ENCODE measurements at regions not wholly inside any gene's neighbourhood (a gene's known extent, or its start where the extent isn't known, plus 50 kb on each side); places are given as distances from the start of the nearest gene placed in this dataset.

GRCh38 chr15:75109736-75110130 lies 86.3 kb downstream of the PPCDC start:
- ChIA-PET POLR2A (no interaction called here), CTCF (ENCODE audit: low intra/inter-chr PET ratio, low total read pairs) (no interaction called here)
- Histone ChIP-seq H3K4me2 (ENCODE audit: low read depth, low read length) (no peak overlapping the region), H3K4me1 (ENCODE audit: insufficient read depth, low read length) (peaks cover 53% of the 10 kb centered on the region), H2AFZ (ENCODE audit: low read length) (no peak overlapping the region), H3K79me2 (ENCODE audit: insufficient read depth, low read length) (no peaks in the 10 kb centered on the region), H3K36me3 (replicated peaks in 1 of 2; ENCODE audit: control insufficient read depth in 1 of 2, insufficient read depth in 2 of 2, low read length in 2 of 2) (no peaks in the 10 kb centered on the region), H3K27ac (ENCODE audit: extremely low read length, insufficient read depth, low read length) (no peak overlapping the region), H3K9me3 (ENCODE audit: low read length) (peaks cover 5% of the 10 kb centered on the region; the same call in 1 of the 2 replicates), H3K4me3 (replicated peaks in 1 of 3; ENCODE audit: insufficient read depth in 1 of 3, low read depth in 2 of 3, low read length in 3 of 3) (no peak overlapping the region), H4K20me1 (ENCODE audit: insufficient read depth, low read length) (no peaks in the 10 kb centered on the region), H3K9ac (ENCODE audit: insufficient read depth, low read depth, low read length) (no peak overlapping the region), H3K27me3 (ENCODE audit: control insufficient read depth in 1 of 2, insufficient read depth in 2 of 2, low read length in 2 of 2) (0 out of 5 replicates have a peak, but pooled peaks cover 0 to 1% of the 10 kb centered on the region in 2 experiments)
- no peak for TF ChIP-seq ZNF441 (CRISPR knock-in tag; IDR thresholded peaks at IDR 0.05; ENCODE audit: borderline replicate concordance)
- TF ChIP-seq MZF1 (CRISPR knock-in tag; IDR thresholded peaks at IDR 0.05; ENCODE audit: borderline replicate concordance): no peak
- TF ChIP-seq ZBTB1 (CRISPR knock-in tag; IDR thresholded peaks at IDR 0.05; ENCODE audit: borderline replicate concordance): no peak
- no peak for TF ChIP-seq ZMAT3 (CRISPR knock-in tag; conservative IDR thresholded peaks at IDR 0.05)
- TF ChIP-seq SNAPC2 (CRISPR knock-in tag; IDR thresholded peaks at IDR 0.05): no peak
- TF ChIP-seq, protein P1, sequence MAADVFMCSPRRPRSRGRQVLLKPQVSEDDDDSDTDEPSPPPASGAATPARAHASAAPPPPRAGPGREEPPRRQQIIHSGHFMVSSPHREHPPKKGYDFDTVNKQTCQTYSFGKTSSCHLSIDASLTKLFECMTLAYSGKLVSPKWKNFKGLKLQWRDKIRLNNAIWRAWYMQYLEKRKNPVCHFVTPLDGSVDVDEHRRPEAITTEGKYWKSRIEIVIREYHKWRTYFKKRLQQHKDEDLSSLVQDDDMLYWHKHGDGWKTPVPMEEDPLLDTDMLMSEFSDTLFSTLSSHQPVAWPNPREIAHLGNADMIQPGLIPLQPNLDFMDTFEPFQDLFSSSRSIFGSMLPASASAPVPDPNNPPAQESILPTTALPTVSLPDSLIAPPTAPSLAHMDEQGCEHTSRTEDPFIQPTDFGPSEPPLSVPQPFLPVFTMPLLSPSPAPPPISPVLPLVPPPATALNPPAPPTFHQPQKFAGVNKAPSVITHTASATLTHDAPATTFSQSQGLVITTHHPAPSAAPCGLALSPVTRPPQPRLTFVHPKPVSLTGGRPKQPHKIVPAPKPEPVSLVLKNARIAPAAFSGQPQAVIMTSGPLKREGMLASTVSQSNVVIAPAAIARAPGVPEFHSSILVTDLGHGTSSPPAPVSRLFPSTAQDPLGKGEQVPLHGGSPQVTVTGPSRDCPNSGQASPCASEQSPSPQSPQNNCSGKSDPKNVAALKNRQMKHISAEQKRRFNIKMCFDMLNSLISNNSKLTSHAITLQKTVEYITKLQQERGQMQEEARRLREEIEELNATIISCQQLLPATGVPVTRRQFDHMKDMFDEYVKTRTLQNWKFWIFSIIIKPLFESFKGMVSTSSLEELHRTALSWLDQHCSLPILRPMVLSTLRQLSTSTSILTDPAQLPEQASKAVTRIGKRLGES (CRISPR knock-in tag; IDR thresholded peaks at IDR 0.05; ENCODE audit: borderline replicate concordance): no peak
- TF ChIP-seq NR2F1 (CRISPR knock-in tag; IDR thresholded peaks at IDR 0.05): no peak
- TF ChIP-seq, protein P2, sequence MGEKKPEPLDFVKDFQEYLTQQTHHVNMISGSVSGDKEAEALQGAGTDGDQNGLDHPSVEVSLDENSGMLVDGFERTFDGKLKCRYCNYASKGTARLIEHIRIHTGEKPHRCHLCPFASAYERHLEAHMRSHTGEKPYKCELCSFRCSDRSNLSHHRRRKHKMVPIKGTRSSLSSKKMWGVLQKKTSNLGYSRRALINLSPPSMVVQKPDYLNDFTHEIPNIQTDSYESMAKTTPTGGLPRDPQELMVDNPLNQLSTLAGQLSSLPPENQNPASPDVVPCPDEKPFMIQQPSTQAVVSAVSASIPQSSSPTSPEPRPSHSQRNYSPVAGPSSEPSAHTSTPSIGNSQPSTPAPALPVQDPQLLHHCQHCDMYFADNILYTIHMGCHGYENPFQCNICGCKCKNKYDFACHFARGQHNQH (CRISPR knock-in tag; IDR thresholded peaks at IDR 0.05): no peak
- TF ChIP-seq POLR2A (IDR thresholded peaks at IDR 0.05; ENCODE audit: insufficient read depth in 1 of 2, low read depth in 2 of 2, low read length in 2 of 2): no peak
- TF ChIP-seq SRSF1 (optimal IDR thresholded peaks at IDR 0.05; ENCODE audit: low read depth, low read length): no peak
- no peak for TF ChIP-seq ZBTB10 (CRISPR knock-in tag; IDR thresholded peaks at IDR 0.05; ENCODE audit: borderline replicate concordance)
- TF ChIP-seq MIER2 (CRISPR knock-in tag; IDR thresholded peaks at IDR 0.05): no peak
- no peak for TF ChIP-seq ZNF75D (CRISPR knock-in tag; IDR thresholded peaks at IDR 0.05; ENCODE audit: borderline replicate concordance)
- TF ChIP-seq ZNF746 (CRISPR knock-in tag; IDR thresholded peaks at IDR 0.05): no peak
- no peak for TF ChIP-seq ZNF333 (CRISPR knock-in tag; IDR thresholded peaks at IDR 0.05; ENCODE audit: borderline replicate concordance)
- TF ChIP-seq KLF16 (CRISPR knock-in tag; IDR thresholded peaks at IDR 0.05): no peak
- TF ChIP-seq, protein P3, sequence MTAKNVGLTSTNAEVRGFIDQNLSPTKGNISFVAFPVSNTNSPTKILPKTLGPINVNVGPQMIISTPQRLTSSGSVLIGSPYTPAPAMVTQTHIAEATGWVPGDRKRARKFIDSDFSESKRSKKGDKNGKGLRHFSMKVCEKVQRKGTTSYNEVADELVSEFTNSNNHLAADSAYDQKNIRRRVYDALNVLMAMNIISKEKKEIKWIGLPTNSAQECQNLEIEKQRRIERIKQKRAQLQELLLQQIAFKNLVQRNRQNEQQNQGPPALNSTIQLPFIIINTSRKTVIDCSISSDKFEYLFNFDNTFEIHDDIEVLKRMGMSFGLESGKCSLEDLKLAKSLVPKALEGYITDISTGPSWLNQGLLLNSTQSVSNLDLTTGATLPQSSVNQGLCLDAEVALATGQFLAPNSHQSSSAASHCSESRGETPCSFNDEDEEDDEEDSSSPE (CRISPR knock-in tag; IDR thresholded peaks at IDR 0.05): no peak
- in situ Hi-C loops (cut with HindIII; ENCODE audit: extremely low pct_ligation_motif_present, low pct_unique_long_range_greater_than_20kb) (no loop called here), intact Hi-C loops (cut with micrococcal nuclease; ENCODE audit: unreplicated experiment) (no loop called here)
- FAIRE-seq (no peak), DNase-seq (ENCODE audit: low spot score) (no peak), ATAC-seq (no peak)
- 96% methylated on average over 4 of the region's 7 CpGs for WGBS (ENCODE audit: low lambda C conversion rate)
- BruUV-seq (replicated peaks): no TSS peak

Data from HepG2 (cell line).